Left lung (tissue), 4 donors: ENCODE measurements at regions not wholly inside any gene's neighbourhood (a gene's known extent, or its start where the extent isn't known, plus 50 kb on each side); places are given as distances from the start of the nearest gene placed in this dataset.

ENCODE experiments used
- ATAC-seq: fragments of 200-7000 bp; cut with Tn5 transposase; one replicate; pipeline ENCODE4 v1.9.1; 2020; ENCODE audit warnings: moderate library complexity
- DNase-seq, 4 donors: peaks; one replicate each; pipeline ENCODE4 v3.0.0-alpha.2; 2013 to 2020
- H3K27ac ChIP-seq, 2 donors: fragments of 200-600 bp; sonication (generic) in 1 of 2; one replicate each; pipeline versions ENCODE4 v1.5.0 to v1.8.0; 2020 to 2021
- H3K27me3 ChIP-seq, 2 donors: fragments of 200-600 bp; sonication (generic) in 1 of 2; one replicate each; pipeline versions ENCODE4 v1.5.0 to v1.8.0; 2020 to 2021
- H3K36me3 ChIP-seq, 2 donors: fragments of 200-600 bp; sonication (generic) in 1 of 2; one replicate each; pipeline versions ENCODE4 v1.5.0 to v1.8.0; 2020 to 2021
- H3K4me1 ChIP-seq, 2 donors: fragments of 200-600 bp; one replicate each; pipeline ENCODE4 v1.8.0; 2021
- H3K4me3 ChIP-seq, 2 donors: fragments of 200-600 bp; sonication (generic) in 1 of 2; one replicate each; pipeline versions ENCODE4 v1.5.0 to v1.8.0; 2020 to 2021; ENCODE audit warnings: mild to moderate bottlenecking in 1 of 2
- H3K9me3 ChIP-seq, 2 donors: fragments of 200-600 bp; sonication (generic) in 1 of 2; one replicate each; pipeline versions ENCODE4 v1.5.0 to v1.8.0; 2020 to 2021
- CTCF ChIP-seq, 2 donors: fragments of 200-600 bp; sonication (generic) in 1 of 2; IDR thresholded peaks; one replicate each; pipeline versions ENCODE4 v1.5.0 to v1.8.0; 2021; ENCODE audit warnings: antibody characterized with exemption in 2 of 2
- intact Hi-C, 2 donors: fragments of 100-400 bp; cut with DNase I; formaldehyde crosslinking; loops; one replicate each; pipeline versions ENCODE4 v1.11.2 to v1.14.2; 2022
- donor health status: DM: no; HTN: yes; CAD: no.
- donor health status: DM: no; HTN: no; CAD: no.

- Histone ChIP-seq H3K9me3 (peaks cover 0 to 6% of the 10 kb centered on the region in 2 donors), H3K36me3 (no peaks in the 10 kb centered on the region), H3K4me3 (no peak overlapping the region), H3K27me3 (no peaks in the 10 kb centered on the region), H3K4me1 (no peaks in the 10 kb centered on the region), H3K27ac (no peak overlapping the region)
- DNase-seq (no peak), ATAC-seq (no peak)
- intact Hi-C loops, result no loop called here
- TF ChIP-seq CTCF (IDR thresholded peaks at IDR 0.05), result no peak
These were observed 191.0 kb upstream of the NPY2R start for GRCh38 chr4:155017426-155017825.

DNA sequence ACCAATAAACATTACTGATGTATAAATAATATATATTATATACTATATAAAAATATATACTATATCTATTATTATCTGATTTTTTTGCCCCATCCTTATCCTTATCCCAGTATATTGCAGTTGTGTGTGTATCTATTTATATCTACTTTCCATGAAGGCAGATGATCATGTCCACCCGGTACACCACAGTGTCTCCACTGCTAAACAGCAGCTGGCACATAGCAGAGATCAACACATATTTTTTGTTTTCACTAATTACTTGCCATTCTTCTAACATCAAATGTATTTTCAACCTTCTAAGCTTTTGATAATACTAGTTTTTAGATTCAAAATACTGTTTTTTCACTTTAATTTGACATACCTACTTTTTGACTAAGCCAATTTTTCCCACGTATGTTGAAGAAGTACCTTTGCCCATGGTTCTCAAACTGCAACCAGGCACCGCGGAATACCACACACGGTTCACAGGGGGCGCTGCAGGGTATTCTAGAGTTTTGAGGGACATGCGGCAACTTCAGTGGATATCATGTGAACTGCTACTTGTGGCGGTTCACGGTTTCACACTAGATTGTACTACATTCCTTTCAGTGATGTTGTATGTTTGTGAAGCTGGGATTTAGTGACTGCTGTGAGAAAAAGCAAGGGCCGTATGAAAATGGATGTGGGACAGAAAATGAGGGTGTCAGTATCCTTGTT is 182.5 kb upstream of the NPY2R start:
- DNase-seq (peak in 2 of 4 donors; percentile 14 to 43), ATAC-seq (peak; percentile 73)
- no peak overlapping the region for H3K27ac ChIP-seq
- no peaks in the 10 kb centered on the region for H3K36me3 ChIP-seq
- intact Hi-C loops, result no loop called here
- H3K27me3 ChIP-seq, result no peaks in the 10 kb centered on the region
- TF ChIP-seq CTCF (IDR thresholded peaks at IDR 0.05), result peak; percentile 23 to 34
- H3K4me1 ChIP-seq, result no peaks in the 10 kb centered on the region
- no peak overlapping the region for H3K4me3 ChIP-seq
- peaks cover 0 to 4% of the 10 kb centered on the region in 2 donors for H3K9me3 ChIP-seq

DNA sequence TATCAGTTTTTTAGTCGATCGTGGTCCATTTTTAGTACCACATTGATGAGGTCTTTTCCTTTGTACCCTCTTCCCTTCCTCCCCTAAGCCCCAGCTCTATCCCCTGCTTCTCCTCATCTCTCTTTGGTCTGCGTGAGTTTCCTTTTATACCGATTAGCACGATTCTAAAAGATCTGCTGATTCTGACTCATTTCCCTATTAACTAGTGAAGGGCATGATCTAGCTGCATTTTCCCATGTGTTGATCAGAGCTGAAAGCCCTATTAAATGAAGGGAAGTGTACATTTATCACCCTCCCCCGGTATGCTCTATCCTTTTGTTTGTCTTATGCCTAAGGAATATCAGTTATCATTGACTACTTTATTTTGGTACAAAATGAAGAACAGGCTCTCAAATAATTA is 181.7 kb upstream of the NPY2R start:
- Histone ChIP-seq H3K27me3 (no peaks in the 10 kb centered on the region), H3K9me3 (no peaks in the 10 kb centered on the region), H3K36me3 (no peaks in the 10 kb centered on the region), H3K27ac (no peak overlapping the region), H3K4me3 (no peak overlapping the region), H3K4me1 (no peaks in the 10 kb centered on the region)
- intact Hi-C loops, result no loop called here
- ATAC-seq, result no peak
- DNase-seq, result no peak
- TF ChIP-seq CTCF (IDR thresholded peaks at IDR 0.05), result no peak

- no peaks in the 10 kb centered on the region for H3K9me3 ChIP-seq
- intact Hi-C loops, result no loop called here
- no peak for TF ChIP-seq CTCF (IDR thresholded peaks at IDR 0.05)
These were observed 175.8 kb upstream of the NPY2R start for GRCh38 chr4:155032521-155033229.

DNA sequence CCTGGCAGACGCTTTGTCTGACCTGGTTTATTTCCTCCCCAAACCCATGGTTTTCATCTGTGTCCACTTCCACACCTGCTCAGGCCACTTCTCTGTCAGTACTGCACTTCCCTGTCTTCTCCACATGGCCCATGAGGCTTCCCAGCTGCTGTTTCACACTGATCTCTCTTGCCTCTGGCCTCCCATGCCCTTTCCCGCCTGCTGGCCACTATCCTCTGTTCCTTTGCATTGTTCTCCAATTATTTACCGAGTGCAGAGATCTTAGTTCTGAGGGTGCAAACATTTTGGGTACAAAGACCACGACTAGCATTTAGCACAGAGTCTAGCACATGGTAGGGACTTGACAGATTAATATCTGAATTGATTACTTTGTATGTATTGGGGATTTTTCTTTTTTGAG is 174.8 kb upstream of the NPY2R start:
- H3K4me3 ChIP-seq, result no peak overlapping the region
- ATAC-seq (no peak), DNase-seq (no peak)
- intact Hi-C loops, result no loop called here
- H3K4me1 ChIP-seq, result no peaks in the 10 kb centered on the region
- H3K36me3 ChIP-seq, result no peaks in the 10 kb centered on the region
- H3K9me3 ChIP-seq, result no peaks in the 10 kb centered on the region
- no peak for TF ChIP-seq CTCF (IDR thresholded peaks at IDR 0.05)
- no peak overlapping the region for H3K27ac ChIP-seq
- no peaks in the 10 kb centered on the region for H3K27me3 ChIP-seq

More at GRCh38 chr4:155032521-155033229, 175.8 kb upstream of the NPY2R start:
- Histone ChIP-seq H3K27ac (no peak overlapping the region), H3K4me1 (no peaks in the 10 kb centered on the region), H3K4me3 (no peak overlapping the region), H3K27me3 (no peaks in the 10 kb centered on the region), H3K36me3 (no peaks in the 10 kb centered on the region)
- DNase-seq, result no peak
- ATAC-seq, result no peak
